ENCODE measurements at regions not wholly inside any gene's neighbourhood (a gene's known extent, or its start where the extent isn't known, plus 50 kb on each side); places are given as distances from the start of the nearest gene placed in this dataset.
A peak's percentile ranks its signal among the peaks of the same experiment; 100 is the strongest.

DNA sequence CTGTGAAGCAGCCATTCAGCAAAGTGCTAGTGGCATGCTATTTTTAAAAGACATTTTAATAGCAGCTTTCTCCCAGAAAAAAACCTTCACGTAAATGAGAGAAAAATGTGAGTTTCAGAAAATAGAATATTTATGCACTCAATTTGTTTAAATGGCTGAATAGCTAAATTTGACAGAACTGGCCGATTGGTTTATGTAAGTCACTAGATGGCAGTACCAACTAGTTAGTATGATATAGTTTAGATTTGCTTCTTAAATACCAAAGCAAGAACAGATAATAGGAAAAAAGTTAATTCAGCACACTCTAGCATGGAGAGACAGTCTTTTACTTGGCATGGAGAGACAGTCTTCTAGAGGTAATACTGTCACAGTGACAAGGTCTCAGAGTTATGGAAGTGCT is 250.1 kb downstream of the SNCA start:
- no peak overlapping the region for H2AFZ ChIP-seq (ENCODE audit: low read depth, low read length)
- TF ChIP-seq HMG20B (CRISPR knock-in tag; IDR thresholded peaks at IDR 0.05) (no peak), SMARCC2 (IDR thresholded peaks at IDR 0.05; ENCODE audit: low read depth) (no peak), NRF1 (conservative IDR thresholded peaks at IDR 0.05 in 1 of 2, IDR thresholded peaks at IDR 0.05 in 1 of 2) (no peak), THRA (IDR thresholded peaks at IDR 0.05) (no peak), TAF15 (IDR thresholded peaks at IDR 0.05; ENCODE audit: low read depth, low read length) (no peak), XRCC3 (IDR thresholded peaks at IDR 0.05) (no peak), ZNF263 (CRISPR knock-in tag; IDR thresholded peaks at IDR 0.05; ENCODE audit: borderline replicate concordance) (no peak)
- no TSS peak for BruUV-seq (replicated peaks)
- no peak overlapping the region for H3K4me2 ChIP-seq (ENCODE audit: insufficient read depth, low read length)
- ChIA-PET CTCF (ENCODE audit: low intra/inter-chr PET ratio) (no interaction called here), POLR2A (no interaction called here)
- no peak for ATAC-seq
- H3K36me3 ChIP-seq (ENCODE audit: control insufficient read depth, insufficient read depth, low read length): no peaks in the 10 kb centered on the region
- H3K9ac ChIP-seq (ENCODE audit: insufficient read depth in 1 of 2, low read depth in 2 of 2, low read length in 2 of 2): no peak overlapping the region
- intact Hi-C loops (cut with micrococcal nuclease): no loop called here
- H4K20me1 ChIP-seq (replicated peaks; ENCODE audit: control insufficient read depth, insufficient read depth, low read length): no peaks in the 10 kb centered on the region
- no peaks in the 10 kb centered on the region for H3K79me2 ChIP-seq (ENCODE audit: control insufficient read depth, insufficient read depth, low read length)
- DNase-seq (ENCODE audit: extremely low read depth in 1 of 4, low spot score in 3 of 4): no peak
- no peak overlapping the region for H3K4me3 ChIP-seq
- no peaks in the 10 kb centered on the region for H3K4me1 ChIP-seq (replicated peaks in 1 of 2; ENCODE audit: control insufficient read depth in 2 of 2, insufficient read depth in 2 of 2, low read length in 2 of 2)
- in situ Hi-C loops (cut with MboI): no loop called here
- no peaks in the 10 kb centered on the region for H3K27me3 ChIP-seq (ENCODE audit: control insufficient read depth in 2 of 2, insufficient read depth in 2 of 2, low read length in 2 of 2)
- WGBS (ENCODE audit: insufficient coverage, low coverage, missing lambda C conversion rate): 6% methylated on average over 2 of the region's 2 CpGs
- no peaks in the 10 kb centered on the region for H3K9me3 ChIP-seq (replicated peaks; ENCODE audit: control insufficient read depth, insufficient read depth, low read depth, low read length)
- H3K9me1 ChIP-seq (ENCODE audit: control insufficient read depth, insufficient read depth, low read length): no peaks in the 10 kb centered on the region
- FAIRE-seq: peak; percentile 29
- H3K27ac ChIP-seq (ENCODE audit: extremely low read depth, low read depth, low read length): no peak overlapping the region
